Neutrophil (primary cell): ENCODE measurements at regions not wholly inside any gene's neighbourhood (a gene's known extent, or its start where the extent isn't known, plus 50 kb on each side); places are given as distances from the start of the nearest gene placed in this dataset.

Experiments
- H3K27ac ChIP-seq: fragments of 200-600 bp; sonication (generic); 2 replicates; pipeline ENCODE4 v1.5.1; 2016; ENCODE audit warnings: mild to moderate bottlenecking, moderate library complexity
- H3K27me3 ChIP-seq: fragments of 200-600 bp; sonication (generic); 2 replicates; pipeline ENCODE4 v1.6.0; 2016; ENCODE audit warnings: mild to moderate bottlenecking
- H3K36me3 ChIP-seq: fragments of 200-600 bp; sonication (generic); 2 replicates; pipeline ENCODE4 v1.5.1; 2017
- H3K4me1 ChIP-seq, 2 experiments: fragments of 200-600 bp in 1 of 2; sonication (generic) in 1 of 2; 1 replicate in 1 of 2; 2 replicates in 1 of 2; pipeline versions ENCODE4 v1.5.1 to v1.6.1; 2013 to 2016; ENCODE audit warnings: low read depth in 1 of 2, low read length in 1 of 2, mild to moderate bottlenecking in 1 of 2, moderate library complexity in 1 of 2; ENCODE audit not compliant: control insufficient read depth in 1 of 2, insufficient read depth in 1 of 2
- H3K4me3 ChIP-seq, 2 experiments: fragments of 200-600 bp in 1 of 2; sonication (generic) in 1 of 2; 1 replicate in 1 of 2; 2 replicates in 1 of 2; pipeline ENCODE4 v1.5.1; 2013 to 2016; ENCODE audit warnings: low read depth in 1 of 2, low read length in 1 of 2, mild to moderate bottlenecking in 1 of 2, moderate library complexity in 1 of 2
- H3K9me3 ChIP-seq: fragments of 200-600 bp; sonication (generic); 2 replicates; pipeline ENCODE4 v1.5.1; 2016
- CTCF ChIP-seq: fragments of 200-600 bp; sonication (generic); IDR thresholded peaks from 2 replicates; pipeline ENCODE4 v1.5.1; 2016; ENCODE audit warnings: antibody characterized with exemption

DNA sequence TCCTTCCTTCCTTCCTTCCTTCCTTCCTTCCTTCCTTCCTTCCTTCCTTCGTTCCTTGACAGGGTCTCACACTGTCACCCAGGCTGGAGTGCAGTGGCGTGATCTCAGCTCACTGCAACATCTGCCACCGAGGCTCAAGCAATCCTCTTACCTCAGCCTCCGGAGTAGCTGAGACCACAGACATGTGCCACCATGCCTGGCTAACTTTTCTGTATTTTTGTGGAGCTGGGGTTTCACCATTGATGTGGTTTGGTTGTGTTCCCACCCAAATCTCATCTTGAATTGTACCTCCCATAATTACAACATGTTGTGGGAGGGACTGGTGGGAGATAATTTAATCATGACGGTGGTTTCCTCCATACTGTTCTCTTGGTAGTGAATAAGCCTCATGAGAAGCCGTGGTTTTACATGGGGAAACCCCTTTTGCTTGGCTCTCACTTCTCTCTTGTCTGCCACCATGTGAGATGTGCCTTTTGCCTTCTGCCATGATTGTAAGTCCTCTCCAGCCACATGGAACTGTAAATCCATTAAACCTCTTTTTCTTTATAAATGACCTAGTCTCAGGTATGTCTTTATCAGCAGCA is 90.3 kb upstream of the MPHOSPH6 start:
- Histone ChIP-seq H3K4me3 (no peak overlapping the region), H3K36me3 (no peaks in the 10 kb centered on the region), H3K27me3 (peaks cover 6% of the 10 kb centered on the region), H3K27ac (no peak overlapping the region), H3K4me1 (no peaks in the 10 kb centered on the region), H3K9me3 (no peaks in the 10 kb centered on the region)
- TF ChIP-seq CTCF = no peak

DNA sequence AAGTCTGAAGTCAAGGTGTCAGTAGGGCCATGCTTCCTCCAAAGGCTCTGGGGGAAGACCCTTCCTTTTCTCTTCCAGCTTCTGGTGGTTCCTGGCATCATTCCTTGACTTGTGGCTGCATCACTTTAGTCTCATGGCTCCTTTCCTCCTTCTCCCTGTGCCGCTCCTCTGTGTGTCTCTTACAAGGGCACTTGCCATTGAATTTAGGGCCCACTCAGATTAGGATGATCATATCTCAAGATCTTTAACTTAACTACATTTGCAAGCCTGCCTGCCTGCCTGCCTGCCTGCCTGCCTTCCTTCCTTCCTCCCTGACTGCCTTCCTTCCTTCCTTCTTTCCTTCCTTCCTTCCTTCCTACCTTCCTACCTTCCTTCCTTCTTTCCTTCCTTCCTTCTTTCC is 89.7 kb upstream of the MPHOSPH6 start:
- Histone ChIP-seq H3K36me3 (no peaks in the 10 kb centered on the region), H3K27ac (no peak overlapping the region), H3K4me1 (no peaks in the 10 kb centered on the region), H3K9me3 (no peaks in the 10 kb centered on the region), H3K27me3 (peaks cover 6% of the 10 kb centered on the region), H3K4me3 (no peak overlapping the region)
- no peak for TF ChIP-seq CTCF

DNA sequence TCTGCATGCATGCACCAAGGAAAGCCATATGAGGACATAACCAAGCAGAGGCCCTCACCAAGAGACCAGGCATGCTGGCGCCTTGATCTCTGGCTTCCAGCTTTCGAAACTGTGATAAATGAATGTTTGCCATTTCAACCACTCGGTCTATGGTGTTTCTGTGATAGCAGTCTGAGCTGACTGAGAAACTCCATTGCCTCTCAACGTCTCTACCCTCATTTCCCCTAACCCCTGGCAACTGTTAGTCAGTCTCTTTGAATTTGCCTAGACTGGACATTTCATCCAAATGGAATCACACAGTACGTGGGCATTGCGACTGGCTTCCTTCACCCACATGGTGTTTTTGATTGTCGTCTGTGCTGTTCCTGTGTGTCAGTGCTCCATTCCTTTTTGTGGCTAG is 88.0 kb upstream of the MPHOSPH6 start:
- no peak overlapping the region for H3K27ac ChIP-seq
- no peak overlapping the region for H3K4me3 ChIP-seq
- no peak for TF ChIP-seq CTCF
- H3K27me3 ChIP-seq = peaks cover 6% of the 10 kb centered on the region
- no peaks in the 10 kb centered on the region for H3K4me1 ChIP-seq
- no peaks in the 10 kb centered on the region for H3K36me3 ChIP-seq
- no peaks in the 10 kb centered on the region for H3K9me3 ChIP-seq

GRCh38 chr16:82252582-82252981 is 82.6 kb upstream of the MPHOSPH6 start:
- Histone ChIP-seq H3K36me3 (no peaks in the 10 kb centered on the region), H3K27me3 (no peaks in the 10 kb centered on the region), H3K4me3 (no peak overlapping the region), H3K9me3 (no peaks in the 10 kb centered on the region), H3K4me1 (no peaks in the 10 kb centered on the region), H3K27ac (no peak overlapping the region)
- no peak for TF ChIP-seq CTCF

- Histone ChIP-seq H3K36me3 (no peaks in the 10 kb centered on the region), H3K9me3 (no peaks in the 10 kb centered on the region), H3K27ac (no peak overlapping the region), H3K27me3 (no peaks in the 10 kb centered on the region), H3K4me3 (no peak overlapping the region), H3K4me1 (no peaks in the 10 kb centered on the region)
- no peak for TF ChIP-seq CTCF
Measured at GRCh38 chr16:82248677-82249076, 78.7 kb upstream of the MPHOSPH6 start.
